ENCODE measurements at regions not wholly inside any gene's neighbourhood (a gene's known extent, or its start where the extent isn't known, plus 50 kb on each side); places are given as distances from the start of the nearest gene placed in this dataset.

- no peak overlapping the region for H3K27ac ChIP-seq (ENCODE audit: low read depth, low read length)
- H3K27me3 ChIP-seq (ENCODE audit: low read length), result no peaks in the 10 kb centered on the region
- no peaks in the 10 kb centered on the region for H3K9me3 ChIP-seq (ENCODE audit: insufficient read depth, low read length)
Measured at GRCh38 chr6:165821754-165822153, 158.7 kb upstream of the PDE10A start.

DNA sequence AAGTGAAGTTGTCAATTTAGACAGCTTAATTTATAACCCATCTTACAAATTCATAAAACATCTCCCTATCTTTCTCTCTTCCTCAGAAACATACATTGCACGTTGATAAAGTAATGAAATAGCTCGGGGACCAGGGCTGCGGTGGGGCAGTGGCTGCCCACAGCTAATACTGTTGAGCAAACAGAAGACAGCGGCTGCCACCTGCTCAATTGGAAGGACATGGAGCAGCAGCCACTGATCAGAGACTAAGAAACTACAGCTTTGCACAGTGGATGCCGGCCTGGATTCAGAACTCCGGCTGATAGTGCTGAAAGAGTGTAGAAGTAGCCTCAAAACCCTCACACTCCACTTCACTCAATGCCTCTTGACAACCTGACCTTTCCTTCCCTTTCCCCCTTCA is 157.9 kb upstream of the PDE10A start:
- H4K20me1 ChIP-seq (ENCODE audit: low read depth, low read length), result no peaks in the 10 kb centered on the region
- no peaks in the 10 kb centered on the region for H3K9me2 ChIP-seq (replicated peaks; ENCODE audit: insufficient read depth, low read length)
- H3K36me3 ChIP-seq (ENCODE audit: low read length), result no peaks in the 10 kb centered on the region
- TF ChIP-seq EZH2phosphoT487 (conservative IDR thresholded peaks at IDR 0.05; ENCODE audit: low read length) (no peak), CTCF (IDR thresholded peaks at IDR 0.05; ENCODE audit: insufficient read depth, low read length, poor library complexity, severe bottlenecking) (no peak)
- H3K4me3 ChIP-seq (ENCODE audit: insufficient read depth, low read length, poor library complexity, severe bottlenecking), result no peak overlapping the region
- H3K27ac ChIP-seq (ENCODE audit: low read depth, low read length), result no peak overlapping the region
- no peak overlapping the region for H3K4me2 ChIP-seq (ENCODE audit: low read depth, low read length, poor library complexity, severe bottlenecking)
- H3K27me3 ChIP-seq (ENCODE audit: low read length), result no peaks in the 10 kb centered on the region
- no peak overlapping the region for H2AFZ ChIP-seq (ENCODE audit: low read depth, low read length, severe bottlenecking)
- H3K9me3 ChIP-seq (ENCODE audit: insufficient read depth, low read length), result no peaks in the 10 kb centered on the region
- H3K9ac ChIP-seq (ENCODE audit: low read length), result no peak overlapping the region
- no peaks in the 10 kb centered on the region for H3K79me2 ChIP-seq (ENCODE audit: insufficient read depth, low read length)
- H3F3A ChIP-seq (ENCODE audit: insufficient read depth), result no peaks in the 10 kb centered on the region

More at GRCh38 chr6:165821754-165822153, 158.7 kb upstream of the PDE10A start:
- H3K4me2 ChIP-seq (ENCODE audit: low read depth, low read length, poor library complexity, severe bottlenecking), result no peak overlapping the region
- TF ChIP-seq EZH2phosphoT487 (conservative IDR thresholded peaks at IDR 0.05; ENCODE audit: low read length), result no peak
- TF ChIP-seq CTCF (IDR thresholded peaks at IDR 0.05; ENCODE audit: insufficient read depth, low read length, poor library complexity, severe bottlenecking), result no peak
- H4K20me1 ChIP-seq (ENCODE audit: low read depth, low read length), result no peaks in the 10 kb centered on the region
- H3K79me2 ChIP-seq (ENCODE audit: insufficient read depth, low read length), result no peaks in the 10 kb centered on the region
- H3K9me2 ChIP-seq (replicated peaks; ENCODE audit: insufficient read depth, low read length), result no peaks in the 10 kb centered on the region
- no peaks in the 10 kb centered on the region for H3F3A ChIP-seq (ENCODE audit: insufficient read depth)
- no peak overlapping the region for H3K4me3 ChIP-seq (ENCODE audit: insufficient read depth, low read length, poor library complexity, severe bottlenecking)
- no peak overlapping the region for H3K9ac ChIP-seq (ENCODE audit: low read length)
- no peak overlapping the region for H2AFZ ChIP-seq (ENCODE audit: low read depth, low read length, severe bottlenecking)
- H3K36me3 ChIP-seq (ENCODE audit: low read length), result no peaks in the 10 kb centered on the region

DNA sequence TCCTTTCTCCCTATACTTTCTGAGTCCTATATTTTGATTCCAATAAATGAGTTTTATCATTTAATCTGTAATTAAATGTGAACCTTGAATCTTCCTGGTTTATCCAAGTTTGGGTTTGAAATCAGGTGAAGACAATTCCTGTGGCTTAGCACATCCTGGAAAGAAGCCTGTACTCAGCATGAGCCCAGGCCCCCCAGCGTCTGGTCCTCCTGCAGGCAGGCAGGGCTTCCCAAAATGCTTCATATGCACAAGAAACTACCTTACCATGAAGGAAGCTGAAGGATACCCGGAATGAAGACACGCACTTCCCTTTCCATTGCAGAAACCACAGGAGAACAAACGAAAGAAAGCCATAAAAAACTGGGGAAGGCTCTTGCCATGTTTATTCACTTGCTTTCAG is 157.4 kb upstream of the PDE10A start:
- Histone ChIP-seq H3K4me2 (ENCODE audit: low read depth, low read length, poor library complexity, severe bottlenecking) (no peak overlapping the region), H3K36me3 (ENCODE audit: low read length) (no peaks in the 10 kb centered on the region), H3K9ac (ENCODE audit: low read length) (no peak overlapping the region)

More for the DNA sequence above, 157.4 kb upstream of the PDE10A start:
- Histone ChIP-seq H3K9me2 (replicated peaks; ENCODE audit: insufficient read depth, low read length) (no peaks in the 10 kb centered on the region), H3K4me3 (ENCODE audit: insufficient read depth, low read length, poor library complexity, severe bottlenecking) (no peak overlapping the region), H2AFZ (ENCODE audit: low read depth, low read length, severe bottlenecking) (no peak overlapping the region), H3K79me2 (ENCODE audit: insufficient read depth, low read length) (no peaks in the 10 kb centered on the region), H3F3A (ENCODE audit: insufficient read depth) (no peaks in the 10 kb centered on the region), H3K9me3 (ENCODE audit: insufficient read depth, low read length) (no peaks in the 10 kb centered on the region), H3K27ac (ENCODE audit: low read depth, low read length) (no peak overlapping the region), H4K20me1 (ENCODE audit: low read depth, low read length) (no peaks in the 10 kb centered on the region), H3K27me3 (ENCODE audit: low read length) (no peaks in the 10 kb centered on the region)
- TF ChIP-seq EZH2phosphoT487 (conservative IDR thresholded peaks at IDR 0.05; ENCODE audit: low read length) (no peak), CTCF (IDR thresholded peaks at IDR 0.05; ENCODE audit: insufficient read depth, low read length, poor library complexity, severe bottlenecking) (no peak)

Measured in SU-DHL-6 (cell line).